ENCODE measurements at regions not wholly inside any gene's neighbourhood (a gene's known extent, or its start where the extent isn't known, plus 50 kb on each side); places are given as distances from the start of the nearest gene placed in this dataset.

DNA sequence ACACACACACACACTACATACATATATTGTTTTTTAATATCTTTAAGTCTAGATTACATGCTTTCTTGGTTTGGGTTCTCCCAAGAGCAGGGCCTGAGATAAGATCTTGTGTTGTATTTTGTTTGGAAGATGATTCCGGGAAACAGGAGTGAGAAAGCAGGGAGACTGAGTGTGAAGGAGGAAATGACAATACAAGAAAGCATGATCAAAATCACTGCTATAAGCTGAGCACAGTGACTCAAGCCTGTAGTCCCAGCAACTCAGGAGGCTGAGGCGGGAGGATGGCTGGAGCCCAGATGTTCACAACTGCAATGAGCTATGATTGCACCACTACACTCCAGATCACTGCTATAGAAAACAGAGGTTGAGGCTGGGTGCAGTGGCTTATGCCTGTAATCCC, 267.6 kb downstream of the SKIDA1 start:
- TF ChIP-seq, protein P1, sequence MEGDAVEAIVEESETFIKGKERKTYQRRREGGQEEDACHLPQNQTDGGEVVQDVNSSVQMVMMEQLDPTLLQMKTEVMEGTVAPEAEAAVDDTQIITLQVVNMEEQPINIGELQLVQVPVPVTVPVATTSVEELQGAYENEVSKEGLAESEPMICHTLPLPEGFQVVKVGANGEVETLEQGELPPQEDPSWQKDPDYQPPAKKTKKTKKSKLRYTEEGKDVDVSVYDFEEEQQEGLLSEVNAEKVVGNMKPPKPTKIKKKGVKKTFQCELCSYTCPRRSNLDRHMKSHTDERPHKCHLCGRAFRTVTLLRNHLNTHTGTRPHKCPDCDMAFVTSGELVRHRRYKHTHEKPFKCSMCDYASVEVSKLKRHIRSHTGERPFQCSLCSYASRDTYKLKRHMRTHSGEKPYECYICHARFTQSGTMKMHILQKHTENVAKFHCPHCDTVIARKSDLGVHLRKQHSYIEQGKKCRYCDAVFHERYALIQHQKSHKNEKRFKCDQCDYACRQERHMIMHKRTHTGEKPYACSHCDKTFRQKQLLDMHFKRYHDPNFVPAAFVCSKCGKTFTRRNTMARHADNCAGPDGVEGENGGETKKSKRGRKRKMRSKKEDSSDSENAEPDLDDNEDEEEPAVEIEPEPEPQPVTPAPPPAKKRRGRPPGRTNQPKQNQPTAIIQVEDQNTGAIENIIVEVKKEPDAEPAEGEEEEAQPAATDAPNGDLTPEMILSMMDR (IDR thresholded peaks at IDR 0.05; ENCODE audit: unreplicated experiment): no peak
- BruUV-seq (replicated peaks): no TSS peak
- intact Hi-C loops (cut with micrococcal nuclease; ENCODE audit: unreplicated experiment): no loop called here
- H3K27me3 Mint-ChIP-seq (ENCODE audit: unreplicated experiment): no peaks in the 10 kb centered on the region
- no peaks in the 10 kb centered on the region for H3K9me3 Mint-ChIP-seq (ENCODE audit: low read depth, unreplicated experiment)
- H3K27ac Mint-ChIP-seq (ENCODE audit: unreplicated experiment): no peak overlapping the region
- no peak overlapping the region for H3K4me3 Mint-ChIP-seq (ENCODE audit: low read depth, unreplicated experiment)
- no peaks in the 10 kb centered on the region for H3K36me3 Mint-ChIP-seq (ENCODE audit: insufficient read depth, unreplicated experiment)
- DNase-seq: no peak
- H3K4me1 Mint-ChIP-seq (ENCODE audit: low read depth, unreplicated experiment): no peaks in the 10 kb centered on the region
- CTCF ChIA-PET: interaction anchor here (0.6 kb wide), 1 partner anchor 223 kb away, joined by 7 read pairs; no protein-coding TSS in a partner anchor

DNA sequence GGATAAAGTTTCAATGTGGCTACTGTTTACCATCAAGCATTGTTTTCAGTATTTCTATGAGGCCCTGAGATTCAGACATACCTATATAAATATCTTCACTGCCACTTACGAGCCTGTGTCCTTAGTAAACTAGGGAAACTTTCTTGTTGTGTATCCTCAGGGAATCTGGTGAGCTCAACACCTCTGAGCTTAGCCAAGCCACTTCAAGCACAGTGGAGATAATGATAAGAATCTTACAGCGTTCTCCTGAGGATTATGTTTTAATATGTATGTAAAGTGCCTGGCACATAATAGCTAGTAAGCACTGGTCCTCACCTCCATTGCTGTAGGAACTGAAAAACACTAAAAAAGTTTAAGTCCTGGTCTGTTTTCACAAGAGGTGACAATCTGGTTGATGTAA, 268.3 kb downstream of the SKIDA1 start:
- CTCF ChIA-PET: no interaction called here
- no TSS peak for BruUV-seq (replicated peaks)
- Mint-ChIP-seq H3K4me3 (ENCODE audit: low read depth, unreplicated experiment) (no peak overlapping the region), H3K27me3 (ENCODE audit: unreplicated experiment) (no peaks in the 10 kb centered on the region), H3K27ac (ENCODE audit: unreplicated experiment) (no peak overlapping the region), H3K4me1 (ENCODE audit: low read depth, unreplicated experiment) (no peaks in the 10 kb centered on the region), H3K36me3 (ENCODE audit: insufficient read depth, unreplicated experiment) (no peaks in the 10 kb centered on the region), H3K9me3 (ENCODE audit: low read depth, unreplicated experiment) (no peaks in the 10 kb centered on the region)
- intact Hi-C loops (cut with micrococcal nuclease; ENCODE audit: unreplicated experiment): no loop called here
- no peak for DNase-seq
- TF ChIP-seq, protein P1 (IDR thresholded peaks at IDR 0.05; ENCODE audit: unreplicated experiment): no peak

DNA sequence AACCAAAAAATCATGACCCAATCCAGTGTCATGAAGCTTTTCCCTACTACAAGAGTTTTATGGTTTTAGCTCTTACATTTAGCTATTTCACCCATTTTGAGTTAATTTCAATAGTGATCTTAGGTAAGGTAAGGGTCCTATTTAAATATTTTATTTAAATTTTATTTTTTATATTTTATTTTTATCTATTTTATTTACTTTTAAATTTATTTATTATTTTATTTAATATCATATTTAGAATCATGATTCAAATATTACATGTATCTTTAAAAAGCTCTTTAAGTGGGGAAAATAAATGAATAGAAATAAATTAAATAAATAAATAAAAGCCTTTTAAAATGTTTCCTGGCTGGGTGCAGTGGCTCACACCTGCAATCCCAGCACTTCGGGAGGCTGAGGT, 276.0 kb downstream of the SKIDA1 start:
- intact Hi-C loops (cut with micrococcal nuclease; ENCODE audit: unreplicated experiment): no loop called here
- no peaks in the 10 kb centered on the region for H3K36me3 Mint-ChIP-seq (ENCODE audit: insufficient read depth, unreplicated experiment)
- no TSS peak for BruUV-seq (replicated peaks)
- no peaks in the 10 kb centered on the region for H3K27me3 Mint-ChIP-seq (ENCODE audit: unreplicated experiment)
- no peak overlapping the region for H3K27ac Mint-ChIP-seq (ENCODE audit: unreplicated experiment)
- TF ChIP-seq, protein P1 (IDR thresholded peaks at IDR 0.05; ENCODE audit: unreplicated experiment): no peak
- CTCF ChIA-PET: no interaction called here
- DNase-seq: no peak
- no peak overlapping the region for H3K4me3 Mint-ChIP-seq (ENCODE audit: low read depth, unreplicated experiment)
- no peaks in the 10 kb centered on the region for H3K4me1 Mint-ChIP-seq (ENCODE audit: low read depth, unreplicated experiment)
- H3K9me3 Mint-ChIP-seq (ENCODE audit: low read depth, unreplicated experiment): peaks cover 2% of the 10 kb centered on the region

- Mint-ChIP-seq H3K27ac (ENCODE audit: unreplicated experiment) (no peak overlapping the region), H3K9me3 (ENCODE audit: low read depth, unreplicated experiment) (peaks cover 2% of the 10 kb centered on the region), H3K4me3 (ENCODE audit: low read depth, unreplicated experiment) (no peak overlapping the region), H3K4me1 (ENCODE audit: low read depth, unreplicated experiment) (no peaks in the 10 kb centered on the region), H3K36me3 (ENCODE audit: insufficient read depth, unreplicated experiment) (no peaks in the 10 kb centered on the region), H3K27me3 (ENCODE audit: unreplicated experiment) (no peaks in the 10 kb centered on the region)
- intact Hi-C loops (cut with micrococcal nuclease; ENCODE audit: unreplicated experiment): no loop called here
- CTCF ChIA-PET: no interaction called here
- DNase-seq: no peak
- TF ChIP-seq, protein P1 (IDR thresholded peaks at IDR 0.05; ENCODE audit: unreplicated experiment): no peak
- BruUV-seq (replicated peaks): no TSS peak
Measured at GRCh38 chr10:21247592-21247991, 277.9 kb downstream of the SKIDA1 start.

- CTCF ChIA-PET: no interaction called here
- H3K9me3 Mint-ChIP-seq (ENCODE audit: low read depth, unreplicated experiment): peaks cover 2% of the 10 kb centered on the region
- H3K4me3 Mint-ChIP-seq (ENCODE audit: low read depth, unreplicated experiment): no peak overlapping the region
- no peaks in the 10 kb centered on the region for H3K4me1 Mint-ChIP-seq (ENCODE audit: low read depth, unreplicated experiment)
- intact Hi-C loops (cut with micrococcal nuclease; ENCODE audit: unreplicated experiment): no loop called here
- TF ChIP-seq, protein P1 (IDR thresholded peaks at IDR 0.05; ENCODE audit: unreplicated experiment): no peak
- H3K27ac Mint-ChIP-seq (ENCODE audit: unreplicated experiment): no peak overlapping the region
- BruUV-seq (replicated peaks): no TSS peak
- no peaks in the 10 kb centered on the region for H3K27me3 Mint-ChIP-seq (ENCODE audit: unreplicated experiment)
- no peak for DNase-seq
- H3K36me3 Mint-ChIP-seq (ENCODE audit: insufficient read depth, unreplicated experiment): no peaks in the 10 kb centered on the region
Measured at GRCh38 chr10:21246178-21246577, 279.3 kb downstream of the SKIDA1 start.
